ENCODE measurements at regions not wholly inside any gene's neighbourhood (a gene's known extent, or its start where the extent isn't known, plus 50 kb on each side); places are given as distances from the start of the nearest gene placed in this dataset.

DNA sequence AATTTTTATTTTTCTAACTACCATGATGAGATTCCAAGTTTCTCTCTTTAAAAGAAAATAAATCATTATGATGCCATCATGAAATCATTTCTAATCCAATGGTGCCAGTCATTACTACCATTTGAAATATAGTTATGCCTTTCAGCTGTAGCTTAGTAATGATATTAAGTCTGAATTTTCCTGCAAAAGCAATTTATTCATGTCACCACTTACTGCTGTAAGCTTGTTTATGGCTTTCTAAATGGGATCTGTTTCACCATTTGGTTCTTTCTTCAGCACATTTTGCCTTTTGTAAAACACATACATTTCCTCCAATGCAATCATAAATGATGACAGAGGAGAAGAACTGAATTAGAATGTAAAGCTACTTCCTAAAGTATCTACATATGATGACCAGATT, 130.5 kb downstream of the SEM1 start:
- TF ChIP-seq CTCF (IDR thresholded peaks at IDR 0.05), result no peak
- TF ChIP-seq POLR2A (IDR thresholded peaks at IDR 0.05), result no peak
- no peak for DNase-seq (ENCODE audit: low spot score in 2 of 2)
- no peak overlapping the region for H3K4me3 ChIP-seq (ENCODE audit: low read depth, poor library complexity, severe bottlenecking)
- intact Hi-C loops (cut with DNase I; ENCODE audit: low total_unique reads), result no loop called here

DNA sequence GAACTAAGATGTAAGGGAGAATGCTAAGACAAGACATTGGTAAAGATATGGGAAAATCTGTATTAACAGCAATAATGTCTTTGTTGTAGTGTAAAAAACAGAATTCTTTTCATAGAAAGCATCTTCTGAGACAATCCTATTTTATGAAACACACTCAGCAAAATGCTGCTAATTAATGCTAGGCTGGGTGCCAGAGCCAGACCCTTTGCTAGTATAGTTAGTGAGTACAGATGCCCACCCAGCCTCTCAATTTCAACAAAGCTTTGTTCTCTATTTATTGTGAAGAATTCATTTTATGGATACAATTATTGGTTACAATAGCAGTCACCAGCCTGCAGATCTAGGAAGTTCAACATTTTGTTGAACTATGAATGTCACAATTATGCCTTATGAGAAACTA, 131.0 kb downstream of the SEM1 start:
- intact Hi-C loops (cut with DNase I; ENCODE audit: low total_unique reads), result no loop called here
- DNase-seq (ENCODE audit: low spot score in 2 of 2), result no peak
- TF ChIP-seq CTCF (IDR thresholded peaks at IDR 0.05) (no peak), POLR2A (IDR thresholded peaks at IDR 0.05) (no peak)
- H3K4me3 ChIP-seq (ENCODE audit: low read depth, poor library complexity, severe bottlenecking), result no peak overlapping the region

GRCh38 chr7:96563409-96563808, 146.2 kb downstream of the SEM1 start:
- no peak for DNase-seq (ENCODE audit: low spot score in 2 of 2)
- H3K4me3 ChIP-seq (ENCODE audit: low read depth, poor library complexity, severe bottlenecking), result no peak overlapping the region
- TF ChIP-seq POLR2A (IDR thresholded peaks at IDR 0.05) (no peak), CTCF (IDR thresholded peaks at IDR 0.05) (no peak)
- 71 to 79% methylated on average over 3 of the region's 3 CpGs for WGBS, 2 donors
- intact Hi-C loops (cut with DNase I; ENCODE audit: low total_unique reads), result no loop called here

DNA sequence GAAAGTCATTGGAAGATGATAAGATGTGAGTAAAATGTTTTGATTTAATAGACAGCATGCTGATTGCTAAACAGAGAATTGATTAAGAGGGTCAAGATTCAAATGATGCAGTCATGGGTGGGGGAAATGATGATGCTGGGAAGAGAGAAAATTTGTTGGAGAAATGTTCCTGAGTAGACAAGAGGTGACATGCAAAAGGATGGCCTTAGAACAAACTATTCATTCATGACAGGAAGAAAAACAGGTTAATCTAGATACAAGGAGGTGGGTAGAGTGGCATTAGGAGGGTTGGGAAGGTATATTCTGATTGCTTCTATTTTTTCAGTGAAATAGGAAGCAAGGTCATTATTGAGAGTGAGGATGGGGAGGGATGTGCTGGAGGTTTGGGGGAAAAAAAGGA, 146.7 kb downstream of the SEM1 start:
- H3K4me3 ChIP-seq (ENCODE audit: low read depth, poor library complexity, severe bottlenecking), result no peak overlapping the region
- no peak for TF ChIP-seq POLR2A (IDR thresholded peaks at IDR 0.05)
- TF ChIP-seq CTCF (IDR thresholded peaks at IDR 0.05), result no peak
- intact Hi-C loops (cut with DNase I; ENCODE audit: low total_unique reads), result no loop called here
- no peak for DNase-seq (ENCODE audit: low spot score in 2 of 2)

DNA sequence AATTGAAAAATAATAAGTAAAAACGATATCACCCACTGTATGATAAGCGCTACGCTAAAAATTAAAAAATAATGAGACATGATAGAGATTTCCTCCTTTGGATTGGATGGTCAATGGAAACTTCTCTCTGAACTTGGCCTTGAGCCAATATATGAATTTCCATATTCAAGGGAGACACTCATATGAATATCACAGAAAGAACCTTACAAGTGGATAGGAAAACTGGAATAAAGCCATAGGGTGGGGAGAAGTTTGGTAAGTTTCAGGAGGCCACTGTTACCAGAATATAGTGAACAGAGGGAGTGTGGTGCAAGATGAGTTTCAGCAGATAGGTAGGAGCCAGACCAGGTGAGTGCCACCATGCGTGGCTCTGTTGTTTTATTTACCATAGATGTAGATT, 147.2 kb downstream of the SEM1 start:
- intact Hi-C loops (cut with DNase I; ENCODE audit: low total_unique reads), result no loop called here
- DNase-seq (ENCODE audit: low spot score in 2 of 2), result no peak
- WGBS, 2 donors, result 62 to 71% methylated on average over 4 of the region's 4 CpGs
- TF ChIP-seq CTCF (IDR thresholded peaks at IDR 0.05) (no peak), POLR2A (IDR thresholded peaks at IDR 0.05) (no peak)
- H3K4me3 ChIP-seq (ENCODE audit: low read depth, poor library complexity, severe bottlenecking), result no peak overlapping the region

GRCh38 chr7:96561892-96562291, 147.8 kb downstream of the SEM1 start:
- H3K4me3 ChIP-seq (ENCODE audit: low read depth, poor library complexity, severe bottlenecking), result no peak overlapping the region
- intact Hi-C loops (cut with DNase I; ENCODE audit: low total_unique reads), result no loop called here
- no peak for DNase-seq (ENCODE audit: low spot score in 2 of 2)
- no peak for TF ChIP-seq CTCF (IDR thresholded peaks at IDR 0.05)
- no peak for TF ChIP-seq POLR2A (IDR thresholded peaks at IDR 0.05)
- WGBS, 2 donors, result 58 to 70% methylated on average over 1 of the region's 1 CpG

Measured in lower leg skin (tissue), 4 donors.